ES-I3 (cell line): ENCODE measurements at regions not wholly inside any gene's neighbourhood (a gene's known extent, or its start where the extent isn't known, plus 50 kb on each side); places are given as distances from the start of the nearest gene placed in this dataset.
"Not testable (repeated sequence)": the region's sequence is repeated elsewhere in the genome, so short reads cannot be mapped to it uniquely, and the experiment has no call there.

Experiments used
- H3K36me3 ChIP-seq: 2 replicates; pipeline ENCODE4 v1.6.1; 2013; ENCODE audit warnings: mild to moderate bottlenecking, low read length, control low read depth, moderate library complexity; ENCODE audit not compliant: insufficient read depth
- H3K4me1 ChIP-seq: 2 replicates; pipeline ENCODE4 v1.6.1; 2013; ENCODE audit warnings: mild to moderate bottlenecking, control low read depth, low read length; ENCODE audit not compliant: insufficient read depth
- H3K9ac ChIP-seq: 2 replicates; pipeline ENCODE4 v1.6.1; 2013; ENCODE audit warnings: low read depth, mild to moderate bottlenecking, low read length, moderate library complexity
- H3K9me3 ChIP-seq: 2 replicates; pipeline ENCODE4 v1.6.1; 2013; ENCODE audit warnings: mild to moderate bottlenecking, low read length, moderate library complexity; ENCODE audit not compliant: control insufficient read depth, insufficient read depth

GRCh38 chr2:77768508-77768907 lies 246.3 kb upstream of the LRRTM4 start:
- H3K9ac ChIP-seq, result no peak overlapping the region
- no peaks in the 10 kb centered on the region for H3K4me1 ChIP-seq
- H3K36me3 ChIP-seq, result no peaks in the 10 kb centered on the region
- no peaks in the 10 kb centered on the region; the same call in 1 of the 2 replicates for H3K9me3 ChIP-seq

- Histone ChIP-seq H3K36me3 (no peaks in the 10 kb centered on the region; the same call in 1 of the 2 replicates), H3K4me1 (no peaks in the 10 kb centered on the region), H3K9ac (no peak overlapping the region), H3K9me3 (no peaks in the 10 kb centered on the region; the same call in 1 of the 2 replicates)
Observed at GRCh38 chr2:77778917-77779316, 256.7 kb upstream of the LRRTM4 start.

- not testable (repeated sequence) for H3K36me3 ChIP-seq, H3K9ac ChIP-seq
Observed at GRCh38 chr2:77793500-77793899, 271.3 kb upstream of the LRRTM4 start.

GRCh38 chr2:77796397-77796796 lies 274.2 kb upstream of the LRRTM4 start:
- no peaks in the 10 kb centered on the region for H3K9me3 ChIP-seq
- no peak overlapping the region for H3K9ac ChIP-seq
- H3K36me3 ChIP-seq, result no peaks in the 10 kb centered on the region
- H3K4me1 ChIP-seq, result no peaks in the 10 kb centered on the region

More at GRCh38 chr2:77793500-77793899, 271.3 kb upstream of the LRRTM4 start:
- H3K4me1 ChIP-seq, H3K9me3 ChIP-seq: not testable (repeated sequence)

GRCh38 chr2:77797088-77797487 lies 274.9 kb upstream of the LRRTM4 start:
- no peaks in the 10 kb centered on the region for H3K36me3 ChIP-seq
- H3K9ac ChIP-seq, result no peak overlapping the region
- H3K9me3 ChIP-seq, result no peaks in the 10 kb centered on the region
- no peaks in the 10 kb centered on the region for H3K4me1 ChIP-seq

GRCh38 chr2:77800410-77800809 lies 278.2 kb upstream of the LRRTM4 start:
- no peaks in the 10 kb centered on the region for H3K9me3 ChIP-seq
- no peak overlapping the region for H3K9ac ChIP-seq
- H3K4me1 ChIP-seq, result no peaks in the 10 kb centered on the region
- no peaks in the 10 kb centered on the region for H3K36me3 ChIP-seq

- Histone ChIP-seq H3K9me3 (no peaks in the 10 kb centered on the region), H3K4me1 (no peaks in the 10 kb centered on the region), H3K36me3 (no peaks in the 10 kb centered on the region), H3K9ac (no peak overlapping the region)
Observed at GRCh38 chr2:77807531-77808215, 285.5 kb upstream of the LRRTM4 start.

- Histone ChIP-seq H3K9ac (no peak overlapping the region), H3K4me1 (peaks cover 3% of the 10 kb centered on the region; the same call in 1 of the 2 replicates), H3K9me3 (no peaks in the 10 kb centered on the region), H3K36me3 (no peaks in the 10 kb centered on the region)
Observed at GRCh38 chr2:77808599-77808998, 286.4 kb upstream of the LRRTM4 start.

GRCh38 chr2:77813599-77813998 lies 291.4 kb upstream of the LRRTM4 start:
- Histone ChIP-seq H3K9ac (no peak overlapping the region), H3K4me1 (peaks cover 4% of the 10 kb centered on the region; the same call in 1 of the 2 replicates), H3K36me3 (no peaks in the 10 kb centered on the region)

GRCh38 chr2:77816618-77817017 lies 294.4 kb upstream of the LRRTM4 start:
- peaks cover 4% of the 10 kb centered on the region; the same call in 1 of the 2 replicates for H3K4me1 ChIP-seq
- no peaks in the 10 kb centered on the region for H3K9me3 ChIP-seq
- no peaks in the 10 kb centered on the region for H3K36me3 ChIP-seq
- no peak overlapping the region for H3K9ac ChIP-seq

More at GRCh38 chr2:77813599-77813998, 291.4 kb upstream of the LRRTM4 start:
- H3K9me3 ChIP-seq, result no peaks in the 10 kb centered on the region

- Histone ChIP-seq H3K36me3 (no peaks in the 10 kb centered on the region), H3K9me3 (no peaks in the 10 kb centered on the region), H3K4me1 (peaks cover 4% of the 10 kb centered on the region; the same call in 1 of the 2 replicates), H3K9ac (no peak overlapping the region)
Observed at GRCh38 chr2:77818186-77818585, 296.0 kb upstream of the LRRTM4 start.

GRCh38 chr2:77823028-77823427 lies 300.9 kb upstream of the LRRTM4 start:
- H3K9ac ChIP-seq, result no peak overlapping the region
- no peaks in the 10 kb centered on the region; the same call in 1 of the 2 replicates for H3K9me3 ChIP-seq
- no peaks in the 10 kb centered on the region for H3K4me1 ChIP-seq
- no peaks in the 10 kb centered on the region for H3K36me3 ChIP-seq

- no peaks in the 10 kb centered on the region; the same call in 1 of the 2 replicates for H3K36me3 ChIP-seq
Observed at GRCh38 chr2:77831060-77831459, 308.9 kb upstream of the LRRTM4 start.

GRCh38 chr2:77831471-77831870 lies 309.3 kb upstream of the LRRTM4 start:
- Histone ChIP-seq H3K9me3 (peaks cover 30% of the 10 kb centered on the region), H3K9ac (no peak overlapping the region), H3K36me3 (no peaks in the 10 kb centered on the region; the same call in 1 of the 2 replicates), H3K4me1 (peaks cover 8% of the 10 kb centered on the region; the same call in 1 of the 2 replicates)

More at GRCh38 chr2:77831060-77831459, 308.9 kb upstream of the LRRTM4 start:
- Histone ChIP-seq H3K9me3 (peaks cover 29% of the 10 kb centered on the region), H3K4me1 (peaks cover 8% of the 10 kb centered on the region; the same call in 1 of the 2 replicates), H3K9ac (no peak overlapping the region)

GRCh38 chr2:77831898-77832297 lies 309.7 kb upstream of the LRRTM4 start:
- Histone ChIP-seq H3K36me3 (no peaks in the 10 kb centered on the region; the same call in 1 of the 2 replicates), H3K9me3 (peaks cover 30% of the 10 kb centered on the region), H3K9ac (no peak overlapping the region), H3K4me1 (peaks cover 8% of the 10 kb centered on the region; the same call in 1 of the 2 replicates)
